ENCODE measurements at regions not wholly inside any gene's neighbourhood (a gene's known extent, or its start where the extent isn't known, plus 50 kb on each side); places are given as distances from the start of the nearest gene placed in this dataset.
"Not testable (repeated sequence)": the region's sequence is repeated elsewhere in the genome, so short reads cannot be mapped to it uniquely, and the experiment has no call there.

- H3K36me3 ChIP-seq: no peaks in the 10 kb centered on the region
- H3K27me3 ChIP-seq: no peaks in the 10 kb centered on the region
- TF ChIP-seq POLR2A (IDR thresholded peaks at IDR 0.05): no peak
- TF ChIP-seq, protein P1, sequence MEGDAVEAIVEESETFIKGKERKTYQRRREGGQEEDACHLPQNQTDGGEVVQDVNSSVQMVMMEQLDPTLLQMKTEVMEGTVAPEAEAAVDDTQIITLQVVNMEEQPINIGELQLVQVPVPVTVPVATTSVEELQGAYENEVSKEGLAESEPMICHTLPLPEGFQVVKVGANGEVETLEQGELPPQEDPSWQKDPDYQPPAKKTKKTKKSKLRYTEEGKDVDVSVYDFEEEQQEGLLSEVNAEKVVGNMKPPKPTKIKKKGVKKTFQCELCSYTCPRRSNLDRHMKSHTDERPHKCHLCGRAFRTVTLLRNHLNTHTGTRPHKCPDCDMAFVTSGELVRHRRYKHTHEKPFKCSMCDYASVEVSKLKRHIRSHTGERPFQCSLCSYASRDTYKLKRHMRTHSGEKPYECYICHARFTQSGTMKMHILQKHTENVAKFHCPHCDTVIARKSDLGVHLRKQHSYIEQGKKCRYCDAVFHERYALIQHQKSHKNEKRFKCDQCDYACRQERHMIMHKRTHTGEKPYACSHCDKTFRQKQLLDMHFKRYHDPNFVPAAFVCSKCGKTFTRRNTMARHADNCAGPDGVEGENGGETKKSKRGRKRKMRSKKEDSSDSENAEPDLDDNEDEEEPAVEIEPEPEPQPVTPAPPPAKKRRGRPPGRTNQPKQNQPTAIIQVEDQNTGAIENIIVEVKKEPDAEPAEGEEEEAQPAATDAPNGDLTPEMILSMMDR (IDR thresholded peaks at IDR 0.05): no peak
- no peaks in the 10 kb centered on the region for H3K9me3 ChIP-seq
- DNase-seq: no peak
- H3K4me1 ChIP-seq: no peaks in the 10 kb centered on the region
- H3K27ac ChIP-seq: no peak overlapping the region
- no peak overlapping the region for H3K4me3 ChIP-seq
These were observed 1264.6 kb downstream of the REEP3 start for GRCh38 chr10:64785816-64786215.

DNA sequence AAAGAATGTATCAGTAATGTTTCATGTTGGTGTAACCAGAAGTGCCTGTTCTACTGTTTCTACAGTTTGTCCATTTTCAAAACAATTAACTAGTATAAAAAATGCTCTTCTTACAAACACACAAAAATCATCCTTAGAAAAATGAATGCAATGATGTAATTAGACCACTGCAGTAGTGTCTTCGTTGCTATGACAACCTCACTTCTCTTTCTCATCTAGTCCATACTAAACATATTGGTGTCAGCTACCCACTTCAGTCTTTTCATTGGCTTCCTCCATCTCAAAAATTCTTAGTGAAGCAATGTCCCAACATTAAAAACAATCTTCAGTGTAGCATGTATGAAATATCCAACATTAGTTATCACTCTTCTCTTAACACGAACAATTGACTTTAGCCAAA, 1265.8 kb downstream of the REEP3 start:
- Histone ChIP-seq H3K27ac (no peak overlapping the region), H3K4me1 (no peaks in the 10 kb centered on the region), H3K9me3 (no peaks in the 10 kb centered on the region), H3K4me3 (no peak overlapping the region), H3K27me3 (no peaks in the 10 kb centered on the region), H3K36me3 (no peaks in the 10 kb centered on the region)
- no peak for DNase-seq
- TF ChIP-seq, protein P1 (IDR thresholded peaks at IDR 0.05): no peak
- TF ChIP-seq POLR2A (IDR thresholded peaks at IDR 0.05): no peak

DNA sequence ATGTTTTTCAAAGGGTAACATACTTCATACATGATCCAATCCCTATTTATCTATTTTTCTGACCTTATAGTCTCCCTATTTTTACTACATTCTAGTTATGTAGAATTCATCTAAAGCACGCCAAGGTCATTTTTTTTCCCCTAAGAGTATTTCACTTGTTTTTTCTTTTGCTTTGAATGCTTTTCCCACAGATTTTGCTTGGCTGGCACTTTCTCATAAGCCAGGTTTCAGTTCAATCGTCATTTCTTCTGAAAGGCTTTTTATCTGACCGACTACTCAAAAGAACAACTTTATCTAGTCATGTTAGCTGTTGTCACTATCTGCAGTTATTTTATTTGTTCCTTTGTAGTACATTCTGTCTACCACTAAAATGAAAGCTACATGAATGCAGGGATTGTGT, 1274.6 kb downstream of the REEP3 start:
- Histone ChIP-seq H3K27ac (no peak overlapping the region), H3K4me3 (no peak overlapping the region), H3K4me1 (no peaks in the 10 kb centered on the region), H3K36me3 (no peaks in the 10 kb centered on the region), H3K9me3 (no peaks in the 10 kb centered on the region), H3K27me3 (no peaks in the 10 kb centered on the region)
- DNase-seq: no peak
- no peak for TF ChIP-seq POLR2A (IDR thresholded peaks at IDR 0.05)
- TF ChIP-seq, protein P1 (IDR thresholded peaks at IDR 0.05): no peak

- no peak overlapping the region for H3K27ac ChIP-seq
- TF ChIP-seq POLR2A (IDR thresholded peaks at IDR 0.05): no peak
- TF ChIP-seq, protein P1 (IDR thresholded peaks at IDR 0.05): no peak
- H3K4me1 ChIP-seq: no peaks in the 10 kb centered on the region
- no peaks in the 10 kb centered on the region for H3K9me3 ChIP-seq
- no peaks in the 10 kb centered on the region for H3K36me3 ChIP-seq
- H3K4me3 ChIP-seq: no peak overlapping the region
- DNase-seq: no peak
- H3K27me3 ChIP-seq: no peaks in the 10 kb centered on the region
These were observed 1277.1 kb downstream of the REEP3 start for GRCh38 chr10:64798297-64798696.

GRCh38 chr10:64808233-64808632, 1287.0 kb downstream of the REEP3 start:
- H3K4me1 ChIP-seq, H3K9me3 ChIP-seq, H3K36me3 ChIP-seq, H3K27me3 ChIP-seq, H3K27ac ChIP-seq, DNase-seq, H3K4me3 ChIP-seq: not testable (repeated sequence)

- H3K4me3 ChIP-seq, H3K27ac ChIP-seq, H3K36me3 ChIP-seq, H3K9me3 ChIP-seq, H3K4me1 ChIP-seq, DNase-seq, H3K27me3 ChIP-seq: not testable (repeated sequence)
These were observed 1288.8 kb downstream of the REEP3 start for GRCh38 chr10:64810046-64810445.

- no peak for DNase-seq
- no peak for TF ChIP-seq POLR2A (IDR thresholded peaks at IDR 0.05)
- TF ChIP-seq, protein P1 (IDR thresholded peaks at IDR 0.05): no peak
- H3K4me3 ChIP-seq: no peak overlapping the region
- H3K9me3 ChIP-seq: no peaks in the 10 kb centered on the region
- H3K27ac ChIP-seq: no peak overlapping the region
- H3K4me1 ChIP-seq: no peaks in the 10 kb centered on the region
- H3K36me3 ChIP-seq: no peaks in the 10 kb centered on the region
- no peaks in the 10 kb centered on the region for H3K27me3 ChIP-seq
These were observed 1292.2 kb downstream of the REEP3 start for GRCh38 chr10:64813391-64813790.

Data from Peyer's patch (tissue), 4 donors.